HL-60 (cell line): ENCODE measurements at regions not wholly inside any gene's neighbourhood (a gene's known extent, or its start where the extent isn't known, plus 50 kb on each side); places are given as distances from the start of the nearest gene placed in this dataset.

Source experiments
- DNase-seq, 2 experiments: peaks; one replicate each; pipeline ENCODE4 v3.0.0-alpha.2; 2010 to 2020; ENCODE audit warnings: low read depth in 1 of 2, low spot score in 1 of 2
- H3K27ac ChIP-seq: fragments of 250-450 bp; sonication (Bioruptor Pico); replicated peaks from 2 replicates; pipeline ENCODE4 v1.5.1; 2020; ENCODE audit warnings: mild to moderate bottlenecking, moderate library complexity
- H3K27me3 ChIP-seq: fragments of 250-450 bp; sonication (Bioruptor Pico); 2 replicates; pipeline ENCODE4 v1.5.1; 2021; ENCODE audit warnings: mild to moderate bottlenecking, moderate library complexity; ENCODE audit not compliant: insufficient read depth, poor library complexity, severe bottlenecking
- H3K4me3 ChIP-seq: replicated peaks from 2 replicates; pipeline ENCODE4 v1.5.1; 2011; ENCODE audit warnings: mild to moderate bottlenecking, control low read depth, low read length; ENCODE audit not compliant: insufficient read depth
- GABPA ChIP-seq: IDR thresholded peaks from 2 replicates; pipeline ENCODE4 v1.6.1; 2012; ENCODE audit warnings: low read depth
- POLR2AphosphoS5 ChIP-seq: IDR thresholded peaks from 2 replicates; pipeline ENCODE4 v1.6.1; 2012; ENCODE audit warnings: low read depth
- SPI1 ChIP-seq: IDR thresholded peaks from 2 replicates; pipeline ENCODE4 v1.6.1; 2012; ENCODE audit warnings: low read depth, mild to moderate bottlenecking, borderline replicate concordance
- TF ChIP-seq, protein P1 (sequence below): IDR thresholded peaks from 2 replicates; pipeline ENCODE4 v1.6.1; 2012; ENCODE audit warnings: low read depth; ENCODE audit not compliant: insufficient replicate concordance
- TF ChIP-seq, protein P2 (sequence below): IDR thresholded peaks from one replicate; pipeline ENCODE4 v1.5.1; 2011; ENCODE audit warnings: low read length, control low read depth, inconsistent platforms; ENCODE audit not compliant: insufficient read depth

DNA sequence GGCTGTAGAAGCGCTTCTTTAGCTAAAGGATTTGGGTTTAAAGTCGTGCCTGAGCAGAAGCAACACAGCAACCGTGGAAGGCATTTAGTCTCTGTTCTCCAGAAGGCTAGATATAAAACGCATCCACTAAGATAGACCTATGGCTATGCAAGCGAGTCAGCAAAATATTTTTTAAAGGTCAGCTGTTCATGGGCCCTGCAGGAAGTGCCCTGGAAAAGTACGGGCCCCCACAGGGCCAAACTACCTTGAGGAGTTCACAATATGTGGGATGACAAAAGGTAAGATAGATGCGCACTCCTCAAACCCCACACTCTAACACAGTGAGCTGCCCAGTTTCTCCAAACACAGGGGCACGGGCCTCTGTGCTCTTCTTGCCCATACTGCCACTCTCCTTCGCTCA lies 261.6 kb downstream of the VPS13C start:
- H3K27me3 ChIP-seq, result no peaks in the 10 kb centered on the region
- no peak overlapping the region for H3K4me3 ChIP-seq
- no peak overlapping the region for H3K27ac ChIP-seq
- TF ChIP-seq, protein P1, sequence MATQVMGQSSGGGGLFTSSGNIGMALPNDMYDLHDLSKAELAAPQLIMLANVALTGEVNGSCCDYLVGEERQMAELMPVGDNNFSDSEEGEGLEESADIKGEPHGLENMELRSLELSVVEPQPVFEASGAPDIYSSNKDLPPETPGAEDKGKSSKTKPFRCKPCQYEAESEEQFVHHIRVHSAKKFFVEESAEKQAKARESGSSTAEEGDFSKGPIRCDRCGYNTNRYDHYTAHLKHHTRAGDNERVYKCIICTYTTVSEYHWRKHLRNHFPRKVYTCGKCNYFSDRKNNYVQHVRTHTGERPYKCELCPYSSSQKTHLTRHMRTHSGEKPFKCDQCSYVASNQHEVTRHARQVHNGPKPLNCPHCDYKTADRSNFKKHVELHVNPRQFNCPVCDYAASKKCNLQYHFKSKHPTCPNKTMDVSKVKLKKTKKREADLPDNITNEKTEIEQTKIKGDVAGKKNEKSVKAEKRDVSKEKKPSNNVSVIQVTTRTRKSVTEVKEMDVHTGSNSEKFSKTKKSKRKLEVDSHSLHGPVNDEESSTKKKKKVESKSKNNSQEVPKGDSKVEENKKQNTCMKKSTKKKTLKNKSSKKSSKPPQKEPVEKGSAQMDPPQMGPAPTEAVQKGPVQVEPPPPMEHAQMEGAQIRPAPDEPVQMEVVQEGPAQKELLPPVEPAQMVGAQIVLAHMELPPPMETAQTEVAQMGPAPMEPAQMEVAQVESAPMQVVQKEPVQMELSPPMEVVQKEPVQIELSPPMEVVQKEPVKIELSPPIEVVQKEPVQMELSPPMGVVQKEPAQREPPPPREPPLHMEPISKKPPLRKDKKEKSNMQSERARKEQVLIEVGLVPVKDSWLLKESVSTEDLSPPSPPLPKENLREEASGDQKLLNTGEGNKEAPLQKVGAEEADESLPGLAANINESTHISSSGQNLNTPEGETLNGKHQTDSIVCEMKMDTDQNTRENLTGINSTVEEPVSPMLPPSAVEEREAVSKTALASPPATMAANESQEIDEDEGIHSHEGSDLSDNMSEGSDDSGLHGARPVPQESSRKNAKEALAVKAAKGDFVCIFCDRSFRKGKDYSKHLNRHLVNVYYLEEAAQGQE, result no peak
- TF ChIP-seq GABPA (no peak), SPI1 (no peak), POLR2AphosphoS5 (no peak)
- TF ChIP-seq, protein P2, sequence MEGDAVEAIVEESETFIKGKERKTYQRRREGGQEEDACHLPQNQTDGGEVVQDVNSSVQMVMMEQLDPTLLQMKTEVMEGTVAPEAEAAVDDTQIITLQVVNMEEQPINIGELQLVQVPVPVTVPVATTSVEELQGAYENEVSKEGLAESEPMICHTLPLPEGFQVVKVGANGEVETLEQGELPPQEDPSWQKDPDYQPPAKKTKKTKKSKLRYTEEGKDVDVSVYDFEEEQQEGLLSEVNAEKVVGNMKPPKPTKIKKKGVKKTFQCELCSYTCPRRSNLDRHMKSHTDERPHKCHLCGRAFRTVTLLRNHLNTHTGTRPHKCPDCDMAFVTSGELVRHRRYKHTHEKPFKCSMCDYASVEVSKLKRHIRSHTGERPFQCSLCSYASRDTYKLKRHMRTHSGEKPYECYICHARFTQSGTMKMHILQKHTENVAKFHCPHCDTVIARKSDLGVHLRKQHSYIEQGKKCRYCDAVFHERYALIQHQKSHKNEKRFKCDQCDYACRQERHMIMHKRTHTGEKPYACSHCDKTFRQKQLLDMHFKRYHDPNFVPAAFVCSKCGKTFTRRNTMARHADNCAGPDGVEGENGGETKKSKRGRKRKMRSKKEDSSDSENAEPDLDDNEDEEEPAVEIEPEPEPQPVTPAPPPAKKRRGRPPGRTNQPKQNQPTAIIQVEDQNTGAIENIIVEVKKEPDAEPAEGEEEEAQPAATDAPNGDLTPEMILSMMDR, result no peak
- no peak for DNase-seq

DNA sequence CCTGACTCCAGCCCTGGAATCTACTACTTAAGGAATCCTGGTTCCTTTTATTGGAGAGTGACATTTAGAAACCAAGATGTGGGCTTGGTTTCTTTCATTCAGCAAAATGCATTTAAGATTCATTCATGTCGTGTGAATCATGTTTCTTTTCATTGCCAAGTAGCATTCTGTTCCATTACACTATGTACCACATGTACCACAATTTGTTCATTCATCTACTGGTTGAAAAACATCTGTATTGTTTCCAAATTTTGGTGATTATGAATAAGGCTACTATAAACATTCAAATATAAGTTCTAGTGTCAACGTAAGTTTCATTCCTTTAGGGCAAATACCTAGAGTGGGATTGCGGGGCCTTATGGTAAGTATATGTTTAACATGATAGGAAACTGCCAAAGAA lies 264.2 kb downstream of the VPS13C start:
- Histone ChIP-seq H3K27me3 (peaks cover 3% of the 10 kb centered on the region), H3K27ac (no peak overlapping the region), H3K4me3 (no peak overlapping the region)
- no peak for DNase-seq
- TF ChIP-seq POLR2AphosphoS5 (no peak), GABPA (no peak), SPI1 (no peak)
- TF ChIP-seq, protein P2, result no peak
- TF ChIP-seq, protein P1, result no peak

DNA sequence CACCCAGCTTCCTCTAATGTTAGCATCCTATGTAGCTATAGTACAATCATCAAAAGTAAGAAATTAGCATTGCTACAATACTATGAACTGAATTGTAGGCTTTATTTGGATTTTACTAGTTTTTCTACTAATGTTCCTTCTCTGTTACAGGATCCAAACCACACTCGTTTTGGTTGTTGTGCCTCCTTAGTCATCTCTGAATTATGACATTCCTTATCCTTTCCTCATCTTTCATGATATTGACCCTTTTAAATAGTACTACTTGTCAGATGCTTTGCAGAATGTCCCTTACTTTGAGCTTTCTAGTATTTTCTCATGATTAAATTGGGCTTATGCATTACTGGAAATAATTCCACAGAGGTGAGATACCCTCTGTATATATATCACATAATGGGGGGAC lies 265.4 kb downstream of the VPS13C start:
- TF ChIP-seq SPI1, result no peak
- no peak for TF ChIP-seq POLR2AphosphoS5
- TF ChIP-seq, protein P2, result no peak
- TF ChIP-seq, protein P1, result no peak
- TF ChIP-seq GABPA, result no peak
- peaks cover 3% of the 10 kb centered on the region for H3K27me3 ChIP-seq
- H3K27ac ChIP-seq, result no peak overlapping the region
- no peak overlapping the region for H3K4me3 ChIP-seq
- no peak for DNase-seq
